ENCODE measurements at regions not wholly inside any gene's neighbourhood (a gene's known extent, or its start where the extent isn't known, plus 50 kb on each side); places are given as distances from the start of the nearest gene placed in this dataset.
A peak's percentile ranks its signal among the peaks of the same experiment; 100 is the strongest.

DNA sequence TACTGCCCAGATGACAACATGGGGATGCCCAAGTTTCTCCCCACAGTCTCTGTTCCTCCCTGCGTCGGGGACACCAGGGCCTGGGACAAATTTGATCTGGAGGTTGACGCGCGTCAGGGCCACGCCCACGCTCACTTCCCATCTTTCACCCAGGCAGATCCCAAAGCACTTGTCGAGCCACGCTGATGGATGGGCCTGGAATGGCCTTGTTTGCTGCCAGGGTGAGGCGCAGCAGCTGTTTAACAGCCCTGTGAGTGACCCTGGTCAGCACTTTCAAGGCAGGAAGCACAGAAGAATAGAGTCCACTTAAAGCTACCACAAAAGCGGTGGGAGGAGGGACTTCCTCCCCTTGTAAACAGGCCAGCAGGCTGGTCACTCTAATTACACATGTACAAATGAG is 324.7 kb upstream of the JARID2 start:
- H3K9me3 ChIP-seq (ENCODE audit: control insufficient read depth in 4 of 4, insufficient read depth in 3 of 4, low read length in 3 of 4) = no peaks in the 10 kb centered on the region
- DNase-seq = peak; percentile 53 to 83 (median 70)
- no peaks in the 10 kb centered on the region for H3K36me3 ChIP-seq (ENCODE audit: control insufficient read depth in 4 of 4, insufficient read depth in 4 of 4, low read length in 4 of 4)
- TF ChIP-seq, protein P1, sequence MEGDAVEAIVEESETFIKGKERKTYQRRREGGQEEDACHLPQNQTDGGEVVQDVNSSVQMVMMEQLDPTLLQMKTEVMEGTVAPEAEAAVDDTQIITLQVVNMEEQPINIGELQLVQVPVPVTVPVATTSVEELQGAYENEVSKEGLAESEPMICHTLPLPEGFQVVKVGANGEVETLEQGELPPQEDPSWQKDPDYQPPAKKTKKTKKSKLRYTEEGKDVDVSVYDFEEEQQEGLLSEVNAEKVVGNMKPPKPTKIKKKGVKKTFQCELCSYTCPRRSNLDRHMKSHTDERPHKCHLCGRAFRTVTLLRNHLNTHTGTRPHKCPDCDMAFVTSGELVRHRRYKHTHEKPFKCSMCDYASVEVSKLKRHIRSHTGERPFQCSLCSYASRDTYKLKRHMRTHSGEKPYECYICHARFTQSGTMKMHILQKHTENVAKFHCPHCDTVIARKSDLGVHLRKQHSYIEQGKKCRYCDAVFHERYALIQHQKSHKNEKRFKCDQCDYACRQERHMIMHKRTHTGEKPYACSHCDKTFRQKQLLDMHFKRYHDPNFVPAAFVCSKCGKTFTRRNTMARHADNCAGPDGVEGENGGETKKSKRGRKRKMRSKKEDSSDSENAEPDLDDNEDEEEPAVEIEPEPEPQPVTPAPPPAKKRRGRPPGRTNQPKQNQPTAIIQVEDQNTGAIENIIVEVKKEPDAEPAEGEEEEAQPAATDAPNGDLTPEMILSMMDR (IDR thresholded peaks at IDR 0.05; ENCODE audit: control extremely low read depth, extremely low read depth) = no peak
- peak overlapping the region in 1 of 2 donors; percentile 88 for H3K27ac ChIP-seq (ENCODE audit: low read depth in 1 of 2, low read length in 1 of 2)
- 26 to 30% methylated on average over 11 of the region's 11 CpGs for WGBS, 2 donors
- no peak overlapping the region for H3K9ac ChIP-seq (ENCODE audit: insufficient read depth in 1 of 2, low read length in 2 of 2)
- H3K27me3 ChIP-seq (ENCODE audit: control insufficient read depth in 3 of 3, insufficient read depth in 3 of 3, low read length in 2 of 3) = no peaks in the 10 kb centered on the region
- H3K4me3 ChIP-seq = no peak overlapping the region
- H3K4me1 ChIP-seq (ENCODE audit: control insufficient read depth in 5 of 5, insufficient read depth in 5 of 5, low read length in 5 of 5) = peaks cover 0 to 32% (median 8%) of the 10 kb centered on the region in 5 donors
- ATAC-seq (ENCODE audit: insufficient read depth, low FRiP score) = peak; percentile 51

DNA sequence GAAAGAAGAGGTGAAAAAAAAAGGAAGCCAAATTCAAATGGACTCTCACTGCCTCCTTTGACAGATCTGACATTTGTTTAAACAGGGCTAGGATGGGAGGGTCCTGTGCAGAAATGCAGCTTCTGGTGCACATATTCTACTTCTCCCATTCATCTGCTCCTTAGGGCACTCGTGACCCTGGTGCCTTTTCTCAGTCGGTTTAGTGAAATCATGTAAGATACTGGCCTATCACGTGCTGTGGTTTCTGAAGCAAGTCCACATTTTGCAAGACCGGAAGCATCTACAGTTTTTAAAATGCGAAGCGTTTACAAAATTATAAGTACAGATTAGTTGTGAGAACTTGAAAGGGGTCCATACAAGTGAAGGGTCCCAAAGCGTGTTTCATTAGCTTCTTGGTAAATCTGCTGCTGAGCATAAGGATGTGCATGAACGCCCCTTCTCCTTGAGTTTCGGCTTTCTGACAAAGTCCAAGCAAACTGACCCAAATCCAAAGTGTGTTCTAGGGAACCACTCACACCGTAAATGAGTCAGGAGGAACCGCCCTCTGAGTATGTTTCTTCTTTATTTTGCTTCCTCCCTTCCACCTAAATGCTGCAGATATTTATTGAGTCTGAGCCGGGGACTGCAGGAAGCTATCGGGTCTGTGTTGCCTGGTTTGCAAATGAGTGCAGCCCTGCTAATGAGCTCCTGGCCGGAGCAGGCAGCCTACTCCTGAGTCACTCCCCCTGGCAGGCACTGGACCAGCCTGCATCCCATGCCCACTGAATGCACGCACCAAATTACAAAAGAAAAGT is 323.8 kb upstream of the JARID2 start:
- H3K9ac ChIP-seq (ENCODE audit: insufficient read depth in 1 of 2, low read length in 2 of 2) = no peak overlapping the region
- no peaks in the 10 kb centered on the region for H3K36me3 ChIP-seq (ENCODE audit: control insufficient read depth in 4 of 4, insufficient read depth in 4 of 4, low read length in 4 of 4)
- H3K9me3 ChIP-seq (ENCODE audit: control insufficient read depth in 4 of 4, insufficient read depth in 3 of 4, low read length in 3 of 4) = no peaks in the 10 kb centered on the region
- H3K27me3 ChIP-seq (ENCODE audit: control insufficient read depth in 3 of 3, insufficient read depth in 3 of 3, low read length in 2 of 3) = no peaks in the 10 kb centered on the region
- TF ChIP-seq, protein P1 (IDR thresholded peaks at IDR 0.05; ENCODE audit: control extremely low read depth, extremely low read depth) = no peak
- H3K4me1 ChIP-seq (ENCODE audit: control insufficient read depth in 5 of 5, insufficient read depth in 5 of 5, low read length in 5 of 5) = peaks cover 0 to 32% (median 8%) of the 10 kb centered on the region in 5 donors
- WGBS, 2 donors = 32 to 66% methylated on average over 15 of the region's 15 CpGs
- ATAC-seq (ENCODE audit: insufficient read depth, low FRiP score) (peak; percentile 30), DNase-seq (peak in 2 of 3 donors; percentile 34 to 60)
- H3K4me3 ChIP-seq = no peak overlapping the region
- peak overlapping the region in 1 of 2 donors; percentile 88 for H3K27ac ChIP-seq (ENCODE audit: low read depth in 1 of 2, low read length in 1 of 2)

DNA sequence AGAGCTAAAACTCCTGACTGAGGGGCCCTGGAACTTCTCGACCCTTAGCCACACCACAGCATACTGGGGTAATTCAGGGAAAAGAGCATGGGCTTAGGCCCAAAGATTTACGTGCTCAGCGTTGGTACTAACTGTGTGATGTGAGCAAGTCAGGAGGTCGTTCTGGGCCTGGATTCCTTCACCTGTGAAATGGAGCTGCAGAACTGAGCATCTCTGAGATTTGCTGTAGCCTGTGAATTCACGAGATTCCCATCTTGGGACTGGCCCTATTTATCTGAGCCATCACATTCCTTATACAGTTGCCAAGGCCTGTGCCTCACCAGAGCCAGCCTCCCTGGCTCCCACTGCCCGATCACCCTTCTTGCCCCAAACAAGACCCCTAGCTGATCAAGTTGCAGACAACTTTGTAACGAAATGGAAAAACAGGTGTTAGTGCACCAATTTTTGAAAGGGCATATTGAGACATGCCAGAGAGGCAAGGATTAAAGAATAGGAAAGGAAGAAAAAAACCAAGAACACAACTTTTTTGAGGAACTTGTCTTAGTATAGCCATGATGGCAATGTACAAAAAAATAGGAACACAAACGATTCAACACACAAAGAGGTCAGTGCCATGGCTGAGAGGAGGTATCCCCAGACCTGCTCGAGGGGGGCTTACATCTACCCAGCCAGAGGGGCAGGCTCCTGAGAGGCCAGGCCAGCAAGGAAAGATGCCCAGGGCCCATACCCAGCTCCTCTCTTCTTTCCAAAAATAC is 323.0 kb upstream of the JARID2 start:
- 67 to 84% methylated on average over 9 of the region's 9 CpGs for WGBS, 2 donors
- Histone ChIP-seq H3K27ac (ENCODE audit: low read depth in 1 of 2, low read length in 1 of 2) (peak overlapping the region in 1 of 2 donors; percentile 83), H3K36me3 (ENCODE audit: control insufficient read depth in 4 of 4, insufficient read depth in 4 of 4, low read length in 4 of 4) (no peaks in the 10 kb centered on the region), H3K27me3 (ENCODE audit: control insufficient read depth in 3 of 3, insufficient read depth in 3 of 3, low read length in 2 of 3) (no peaks in the 10 kb centered on the region), H3K4me1 (ENCODE audit: control insufficient read depth in 5 of 5, insufficient read depth in 5 of 5, low read length in 5 of 5) (peaks cover 0 to 32% (median 8%) of the 10 kb centered on the region in 5 donors), H3K9me3 (ENCODE audit: control insufficient read depth in 4 of 4, insufficient read depth in 3 of 4, low read length in 3 of 4) (no peaks in the 10 kb centered on the region), H3K4me3 (no peak overlapping the region), H3K9ac (ENCODE audit: insufficient read depth in 1 of 2, low read length in 2 of 2) (no peak overlapping the region)
- TF ChIP-seq, protein P1 (IDR thresholded peaks at IDR 0.05; ENCODE audit: control extremely low read depth, extremely low read depth) = no peak
- ATAC-seq (ENCODE audit: insufficient read depth, low FRiP score) (no peak), DNase-seq (no peak)
